Activated CD4-positive, alpha-beta T cell treated with anti-CD3 and anti-CD28 coated beads, Interleukin-2, amount 50 U/mL, for 4 hours (primary cell): ENCODE measurements at regions not wholly inside any gene's neighbourhood (a gene's known extent, or its start where the extent isn't known, plus 50 kb on each side); places are given as distances from the start of the nearest gene placed in this dataset.
"Not testable (repeated sequence)": the region's sequence is repeated elsewhere in the genome, so short reads cannot be mapped to it uniquely, and the experiment has no call there.

Experiments used
- DNase-seq, 2 experiments: peaks; one replicate each; pipeline ENCODE4 v3.0.0-alpha.2; 2020

- DNase-seq: not testable (repeated sequence)
Observed at GRCh38 chr21:5975719-5976118, 4545.7 kb upstream of the TPTE start.

DNA sequence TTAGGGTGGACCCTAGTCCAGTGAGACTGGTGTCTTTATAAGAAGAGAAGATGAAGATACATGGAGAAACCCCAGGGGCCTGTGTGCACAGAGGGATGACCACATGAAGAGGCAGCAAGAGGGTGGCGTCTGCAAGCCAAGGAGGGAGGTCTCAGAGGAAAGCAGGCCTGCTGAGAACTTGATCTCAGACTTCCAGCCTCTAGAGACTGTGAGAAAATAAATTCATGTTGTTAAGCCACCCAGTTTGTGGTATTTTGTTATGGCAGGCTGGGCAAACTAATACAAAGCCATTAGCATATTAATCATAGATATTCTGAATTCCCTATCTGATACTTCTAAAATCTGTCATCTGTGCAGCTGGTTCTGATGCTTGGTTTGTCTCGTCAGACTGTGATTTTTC is 4523.8 kb upstream of the TPTE start:
- not testable (repeated sequence) for DNase-seq

DNA sequence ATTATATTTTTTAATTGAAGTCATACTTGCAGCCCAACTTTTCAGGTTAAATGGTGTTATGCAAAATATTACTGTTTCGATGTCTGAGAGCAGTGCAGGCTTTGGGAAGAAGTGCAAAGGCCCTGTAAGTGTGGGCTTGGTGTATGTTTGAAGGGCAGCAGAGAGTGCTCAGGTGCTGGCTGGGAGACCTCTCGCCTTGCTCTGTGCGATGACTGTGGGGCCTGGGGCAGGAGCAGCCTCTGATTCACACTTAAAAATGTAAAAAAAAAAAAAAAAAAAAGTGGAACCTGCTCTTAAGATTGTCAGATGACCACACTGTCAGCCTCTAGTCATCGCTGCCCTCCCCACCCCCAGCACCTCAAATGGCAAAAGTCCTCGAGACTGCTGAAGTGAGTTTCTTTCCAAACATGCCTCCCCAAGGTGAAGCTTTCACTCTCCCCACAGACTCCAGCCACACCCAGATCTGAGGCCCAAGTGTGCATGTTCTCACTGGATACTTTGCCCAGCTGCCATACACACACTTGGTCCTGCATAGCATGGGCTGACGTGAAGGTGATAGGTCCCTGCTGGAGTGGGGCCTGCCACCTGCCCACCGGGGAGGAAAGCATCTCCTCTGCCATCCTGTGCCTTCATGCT is 4505.8 kb upstream of the TPTE start:
- DNase-seq: not testable (repeated sequence)

DNA sequence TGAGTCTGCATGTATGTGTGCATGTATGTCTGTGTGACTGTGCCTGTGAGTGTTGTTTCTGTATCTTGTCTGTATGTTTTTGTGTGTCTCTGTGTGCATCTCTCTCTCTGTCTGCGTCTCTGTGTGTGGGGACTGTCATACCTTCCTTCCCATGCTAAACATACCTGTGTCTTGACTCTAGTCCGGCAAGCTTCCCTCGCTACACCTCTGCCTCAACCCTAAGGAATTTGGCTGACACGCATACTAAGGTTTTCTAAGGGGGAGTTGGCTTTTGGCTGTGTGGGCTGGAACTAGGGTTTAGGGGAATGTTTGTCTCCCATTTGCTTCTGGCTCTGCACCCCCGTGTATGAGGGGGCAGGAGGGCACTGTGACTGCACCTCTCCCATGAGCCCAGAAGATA is 4500.9 kb upstream of the TPTE start:
- not testable (repeated sequence) for DNase-seq

GRCh38 chr21:6020953-6021716 is 4500.2 kb upstream of the TPTE start:
- not testable (repeated sequence) for DNase-seq

DNA sequence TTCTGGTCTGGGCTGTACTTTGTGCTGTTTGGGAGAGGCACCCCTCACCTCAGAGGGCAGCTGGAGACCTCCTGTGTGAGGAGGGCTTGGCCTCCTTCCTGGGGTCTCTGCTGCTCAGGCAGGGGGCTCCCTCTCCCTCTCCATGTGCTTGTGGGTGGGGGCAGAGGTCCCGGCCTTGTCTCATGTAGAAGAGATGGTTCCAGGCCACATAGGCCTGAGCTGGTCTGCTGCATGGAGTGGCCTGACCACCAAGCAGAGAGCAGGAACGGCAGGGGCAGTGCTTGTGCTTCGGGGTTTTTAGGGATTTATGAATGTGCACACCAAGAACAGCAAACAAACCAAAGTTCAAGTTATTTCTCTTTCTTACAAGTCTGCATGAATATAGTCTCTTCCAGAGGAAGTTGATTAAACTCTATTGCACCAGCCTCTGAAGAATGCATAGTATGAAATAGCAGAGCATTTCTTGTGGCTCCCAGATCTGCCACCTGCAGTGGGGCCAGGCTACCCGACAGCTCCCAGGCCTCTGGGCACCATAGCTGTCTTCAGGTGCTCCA is 4499.6 kb upstream of the TPTE start:
- not testable (repeated sequence) for DNase-seq

- not testable (repeated sequence) for DNase-seq
Observed at GRCh38 chr21:6023331-6023730, 4498.1 kb upstream of the TPTE start.

- not testable (repeated sequence) for DNase-seq
Observed at GRCh38 chr21:6025139-6025538, 4496.2 kb upstream of the TPTE start.

DNA sequence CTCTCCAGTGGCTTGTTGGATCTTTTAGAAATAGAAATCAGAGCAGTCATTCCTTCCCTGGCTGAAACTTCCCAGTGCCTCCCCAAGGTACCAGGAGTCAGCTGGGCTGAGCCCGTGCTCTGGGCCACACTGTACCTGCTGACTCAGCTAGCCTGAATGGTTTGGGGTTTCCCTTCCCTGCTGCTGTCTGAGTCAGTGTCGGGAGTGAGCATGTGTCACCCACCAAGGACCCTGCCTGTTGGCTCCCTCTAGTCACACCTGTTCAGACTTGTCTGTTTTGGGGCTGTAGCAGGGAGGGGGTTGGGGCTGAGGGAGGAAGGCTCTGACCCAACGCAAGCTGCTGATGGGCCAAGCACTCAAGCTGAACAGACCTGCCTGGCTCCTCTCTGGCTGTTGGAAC is 4493.9 kb upstream of the TPTE start:
- DNase-seq: not testable (repeated sequence)

DNA sequence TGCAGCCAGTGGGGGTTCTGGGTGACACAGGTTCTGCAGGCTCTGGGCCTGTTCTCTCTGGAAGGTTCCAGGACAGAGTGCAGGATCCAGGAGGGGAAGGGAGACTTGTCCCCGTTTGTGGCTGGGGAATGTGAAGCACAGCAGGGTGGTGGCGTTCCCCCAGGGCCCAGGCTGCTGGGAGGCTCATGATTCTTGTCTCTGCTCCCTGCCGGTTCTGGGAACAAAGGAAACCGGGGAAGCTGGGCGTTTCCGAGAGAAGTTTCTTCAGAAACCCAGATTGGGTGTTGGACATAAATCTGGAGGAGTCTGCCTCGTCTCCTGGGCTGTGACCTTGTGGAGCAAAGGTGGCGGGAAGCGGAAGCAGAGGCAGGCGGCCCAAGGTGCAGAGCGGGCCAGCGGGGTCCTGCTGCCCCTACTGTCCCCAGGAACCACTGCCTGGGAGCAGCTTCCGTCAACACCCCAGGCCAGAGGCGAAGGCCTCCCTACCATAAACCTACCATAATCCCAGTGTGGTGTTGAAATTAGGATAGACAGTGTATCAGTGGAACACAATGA is 4487.2 kb upstream of the TPTE start:
- DNase-seq: not testable (repeated sequence)

- DNase-seq: not testable (repeated sequence)
Observed at GRCh38 chr21:6034820-6035473, 4486.4 kb upstream of the TPTE start.

GRCh38 chr21:6035474-6036155 is 4485.8 kb upstream of the TPTE start:
- not testable (repeated sequence) for DNase-seq

- not testable (repeated sequence) for DNase-seq
Observed at GRCh38 chr21:6039224-6039623, 4482.2 kb upstream of the TPTE start.

DNA sequence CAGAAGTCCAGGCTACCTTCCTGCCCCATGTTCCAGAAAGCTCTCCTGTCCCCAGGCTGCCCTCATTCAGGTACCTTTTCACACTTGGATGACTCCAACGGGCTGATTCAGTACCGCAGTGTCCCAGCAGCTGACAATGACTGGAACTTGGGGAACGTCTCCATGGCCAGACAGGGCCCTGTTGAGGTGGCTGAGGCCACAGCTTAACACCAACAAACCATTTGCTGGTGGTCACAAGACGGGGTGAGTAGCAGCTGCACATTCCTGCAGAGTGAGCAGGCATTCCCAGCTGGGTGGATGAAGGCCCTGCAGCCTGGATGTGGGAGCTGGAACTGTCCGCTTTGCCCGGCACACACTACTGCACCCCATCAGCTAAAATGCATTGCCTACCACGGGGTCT is 4481.3 kb upstream of the TPTE start:
- not testable (repeated sequence) for DNase-seq

- DNase-seq: not testable (repeated sequence)
Observed at GRCh38 chr21:6043430-6044275, 4477.7 kb upstream of the TPTE start.

DNA sequence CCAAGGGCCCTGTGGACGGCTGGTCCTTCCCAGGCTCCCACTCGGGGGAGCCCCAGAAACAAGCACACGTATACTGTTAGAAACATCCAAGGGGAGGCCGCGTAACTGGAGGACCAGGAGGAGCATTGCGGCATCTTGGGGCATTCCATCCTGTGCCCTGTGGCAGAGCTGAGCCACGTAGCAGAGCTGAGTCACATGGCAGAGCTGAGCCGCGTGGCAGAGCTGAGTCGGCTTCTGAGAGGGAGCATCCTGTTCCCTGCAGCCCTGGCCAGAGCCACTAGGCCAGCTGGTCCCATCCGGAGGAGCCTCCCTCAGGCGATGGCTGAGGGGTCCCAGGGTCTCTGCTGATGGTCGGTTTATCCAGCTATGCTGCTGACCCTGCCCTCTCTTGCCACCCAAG is 4476.7 kb upstream of the TPTE start:
- not testable (repeated sequence) for DNase-seq

GRCh38 chr21:6049930-6050329 is 4471.5 kb upstream of the TPTE start:
- not testable (repeated sequence) for DNase-seq

GRCh38 chr21:6052109-6052508 is 4469.3 kb upstream of the TPTE start:
- not testable (repeated sequence) for DNase-seq

DNA sequence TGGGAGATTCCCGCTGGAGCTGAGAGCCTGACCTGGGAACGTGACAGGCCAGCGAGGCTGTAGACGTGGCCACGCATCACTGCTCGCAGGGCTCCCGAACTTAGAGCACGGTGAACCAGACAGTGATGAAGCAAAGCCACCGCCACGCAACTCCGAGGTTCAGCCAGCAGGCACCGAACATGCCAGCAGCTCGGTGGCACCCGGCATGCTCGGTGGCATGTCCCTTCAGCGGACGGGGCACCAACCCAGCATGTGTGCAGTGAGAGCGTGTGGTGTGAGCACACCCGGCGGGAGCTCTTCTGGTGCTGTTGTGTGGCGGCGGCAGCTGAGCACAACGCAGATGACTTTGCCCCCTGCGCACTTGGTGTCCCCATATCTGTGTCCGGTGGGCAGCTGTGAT is 4468.2 kb upstream of the TPTE start:
- not testable (repeated sequence) for DNase-seq

DNA sequence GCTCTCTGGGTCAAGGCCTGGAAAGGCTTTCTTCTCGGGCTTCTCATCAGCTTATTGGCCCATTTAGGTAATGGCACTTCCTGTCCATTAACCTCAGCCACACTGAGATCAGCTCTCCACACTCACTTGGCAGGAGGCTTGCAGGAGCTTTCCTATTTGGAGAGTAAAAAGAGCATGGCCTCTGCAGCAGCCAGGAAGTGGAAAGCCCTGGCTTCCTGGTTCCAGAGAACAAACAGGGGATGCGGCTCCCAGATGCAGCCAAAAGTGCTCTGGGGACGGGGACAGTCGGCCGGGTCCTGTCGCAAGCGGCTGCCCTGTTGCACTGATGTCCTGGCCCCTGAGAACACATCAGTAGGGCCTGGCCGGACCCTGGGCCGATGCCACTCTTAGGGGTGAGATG is 4462.4 kb upstream of the TPTE start:
- DNase-seq: not testable (repeated sequence)

- not testable (repeated sequence) for DNase-seq
Observed at GRCh38 chr21:6060054-6060681, 4461.2 kb upstream of the TPTE start.
